Right lobe of liver (tissue), 6 donors: ENCODE measurements at regions not wholly inside any gene's neighbourhood (a gene's known extent, or its start where the extent isn't known, plus 50 kb on each side); places are given as distances from the start of the nearest gene placed in this dataset.

Experiments
- ATAC-seq, 4 donors: fragments of 200-7000 bp; cut with Tn5 transposase; one replicate each; pipeline ENCODE4 v1.9.1; 2020; ENCODE audit warnings: mild to moderate bottlenecking in 4 of 4, moderate library complexity in 4 of 4
- DNase-seq, 3 donors: peaks; one replicate each; pipeline ENCODE4 v3.0.0-alpha.2; 2020
- H3K27ac ChIP-seq, 3 donors: fragments of 200-600 bp; one replicate each; pipeline ENCODE4 v1.8.0; 2022
- H3K27me3 ChIP-seq, 2 donors: fragments of 200-600 bp; one replicate each; pipeline ENCODE4 v1.8.0; 2022
- H3K36me3 ChIP-seq, 4 donors: fragments of 200-600 bp; sonication (generic) in 1 of 4; one replicate each; pipeline versions ENCODE4 v1.5.1 to v1.8.0; 2017 to 2022; ENCODE audit warnings: control low read depth in 1 of 4
- H3K4me1 ChIP-seq, 4 donors: fragments of 200-600 bp; sonication (generic) in 1 of 4; one replicate each; pipeline versions ENCODE4 v1.5.1 to v1.8.0; 2017 to 2022; ENCODE audit warnings: control low read depth in 1 of 4
- H3K4me3 ChIP-seq, 3 donors: fragments of 200-600 bp; one replicate each; pipeline ENCODE4 v1.8.0; 2022
- H3K9me3 ChIP-seq, 4 donors: fragments of 200-600 bp; sonication (generic) in 1 of 4; one replicate each; pipeline versions ENCODE4 v1.5.1 to v1.8.0; 2017 to 2022; ENCODE audit warnings: control low read depth in 1 of 4
- CTCF ChIP-seq, 4 donors: fragments of 200-600 bp in 3 of 4; fragments of 450-650 bp in 1 of 4; IDR thresholded peaks; one replicate each; pipeline versions ENCODE4 v1.5.1 to v1.8.0; 2016 to 2022; ENCODE audit warnings: antibody characterized with exemption in 4 of 4, mild to moderate bottlenecking in 2 of 4
- POLR2A ChIP-seq: fragments of 450-650 bp; IDR thresholded peaks from one replicate; pipeline ENCODE4 v1.6.1; 2017; ENCODE audit warnings: antibody characterized with exemption, mild to moderate bottlenecking
- WGBS: methylation state at CpG from one replicate; pipeline ENCODE4 v1.1.6; 2018; ENCODE audit warnings: low coverage, low lambda C conversion rate; ENCODE audit not compliant: insufficient coverage; ENCODE audit errors: missing lambda C conversion rate; 5-methylcytosine and 5-hydroxymethylcytosine counted together
- intact Hi-C, 2 donors: fragments of 100-400 bp; cut with DNase I; formaldehyde crosslinking; loops; one replicate each; pipeline versions ENCODE4 v1.11.2 to v1.14.1; 2022
- donor health status: DM: no; HTN: yes; CAD: no.
- donor health status: DM: no; HTN: no; CAD: no.
- donor health status: DM: no; HTN: no; CAD: no.
- donor health status: DM: no; HTN: yes; CAD: no.
- donor health status: DM: no; HTN: yes; CAD: no.

GRCh38 chr1:234540404-234540762 lies 61.4 kb upstream of the TARBP1 start:
- Histone ChIP-seq H3K9me3 (no peaks in the 10 kb centered on the region), H3K36me3 (no peaks in the 10 kb centered on the region), H3K4me1 (peaks cover 0 to 64% (median 33%) of the 10 kb centered on the region in 4 donors), H3K27ac (peak overlapping the region in 1 of 3 donors; percentile 11), H3K27me3 (no peaks in the 10 kb centered on the region), H3K4me3 (no peak overlapping the region)
- DNase-seq (peak in 1 of 3 donors; percentile 44), ATAC-seq (no peak)
- intact Hi-C loops, result loop anchor here (10.0 kb wide), 1 partner anchor 54 kb away; no protein-coding TSS in a partner anchor
- no peak for TF ChIP-seq CTCF (IDR thresholded peaks at IDR 0.05)
- TF ChIP-seq POLR2A, result no peak
- 88% methylated on average over 5 of the region's 5 CpGs for WGBS

GRCh38 chr1:234539666-234540403 lies 60.9 kb upstream of the TARBP1 start:
- H3K9me3 ChIP-seq, result no peaks in the 10 kb centered on the region
- TF ChIP-seq POLR2A (no peak), CTCF (IDR thresholded peaks at IDR 0.05) (no peak)
- ATAC-seq, result no peak
- intact Hi-C loops, result loop anchor here (10.0 kb wide), 2 partner anchors 55 to 435 kb away; no protein-coding TSS in a partner anchor
- H3K27ac ChIP-seq, result peak overlapping the region; percentile 90 to 99 (median 98)
- peak in 1 of 3 donors; percentile 3 for DNase-seq
- H3K27me3 ChIP-seq, result no peaks in the 10 kb centered on the region
- 85% methylated on average over 7 of the region's 9 CpGs for WGBS
- H3K4me3 ChIP-seq, result no peak overlapping the region
- peaks cover 4 to 65% (median 33%) of the 10 kb centered on the region in 4 donors for H3K4me1 ChIP-seq
- H3K36me3 ChIP-seq, result no peaks in the 10 kb centered on the region

GRCh38 chr1:234538930-234539649 lies 60.1 kb upstream of the TARBP1 start:
- no peak overlapping the region for H3K4me3 ChIP-seq
- DNase-seq, result peak in 1 of 3 donors; percentile 73

More at GRCh38 chr1:234538930-234539649, 60.1 kb upstream of the TARBP1 start:
- Histone ChIP-seq H3K4me1 (peaks cover 4 to 65% (median 36%) of the 10 kb centered on the region in 4 donors), H3K36me3 (no peaks in the 10 kb centered on the region), H3K27ac (peak overlapping the region; percentile 90 to 99 (median 98)), H3K9me3 (no peaks in the 10 kb centered on the region), H3K27me3 (no peaks in the 10 kb centered on the region)
- TF ChIP-seq CTCF (IDR thresholded peaks at IDR 0.05) (no peak), POLR2A (no peak)
- ATAC-seq, result peak; percentile 8 to 43 (median 16)
- WGBS, result 31% methylated on average over 9 of the region's 14 CpGs
- intact Hi-C loops, result loop anchor here in 1 of 2 donors (10.0 kb wide), 1 partner anchor 436 kb away; no protein-coding TSS in a partner anchor
